ENCODE measurements at regions not wholly inside any gene's neighbourhood (a gene's known extent, or its start where the extent isn't known, plus 50 kb on each side); places are given as distances from the start of the nearest gene placed in this dataset.

DNA sequence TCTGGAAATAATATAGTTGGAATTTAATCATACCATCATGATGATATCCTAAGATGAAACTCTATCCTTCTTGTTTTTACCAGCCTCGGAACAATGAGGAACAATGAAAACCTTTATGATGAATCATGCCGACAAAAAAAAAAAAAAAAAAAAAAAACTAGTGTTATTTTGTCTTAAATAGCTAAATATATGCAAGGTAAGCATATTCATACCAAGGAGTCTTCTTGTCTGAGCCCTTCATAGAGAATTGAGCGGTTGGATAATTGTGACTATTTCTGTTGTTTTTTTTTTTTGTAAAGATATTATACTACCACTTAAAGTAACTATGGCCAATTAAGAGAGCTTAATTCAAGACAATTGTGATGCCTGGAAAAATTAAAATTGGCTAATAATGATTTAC is 244.0 kb upstream of the PCDH9 start:
- Histone ChIP-seq H3K4me2 (ENCODE audit: control insufficient read depth, extremely low read depth, insufficient read depth, low read depth, low read length) (no peak overlapping the region), H3K4me1 (ENCODE audit: control insufficient read depth, extremely low read depth, insufficient read depth, low read length) (no peaks in the 10 kb centered on the region), H3K36me3 (ENCODE audit: control insufficient read depth in 2 of 2, extremely low read depth in 1 of 2, insufficient read depth in 2 of 2, low read length in 2 of 2) (no peaks in the 10 kb centered on the region), H3K9ac (ENCODE audit: control insufficient read depth, extremely low read depth, insufficient read depth, low read length) (no peak overlapping the region), H2AFZ (ENCODE audit: control insufficient read depth, low read length) (no peak overlapping the region), H3K27ac (ENCODE audit: control insufficient read depth, insufficient read depth, low read length) (no peak overlapping the region), H3K9me1 (ENCODE audit: control insufficient read depth, extremely low read depth, insufficient read depth, low read length) (no peaks in the 10 kb centered on the region), H3K9me3 (ENCODE audit: control insufficient read depth, low read depth, low read length) (peaks cover 2% of the 10 kb centered on the region), H3K4me3 (ENCODE audit: control insufficient read depth in 2 of 3, extremely low read depth in 1 of 3, insufficient read depth in 2 of 3, low read depth in 1 of 3, low read length in 3 of 3) (no peak overlapping the region), H4K20me1 (ENCODE audit: control insufficient read depth, extremely low read depth, insufficient read depth, low read length) (no peaks in the 10 kb centered on the region), H3K79me2 (ENCODE audit: control insufficient read depth, insufficient read depth, low read length) (no peaks in the 10 kb centered on the region), H3K27me3 (ENCODE audit: control insufficient read depth, extremely low read depth, insufficient read depth, low read length) (no peaks in the 10 kb centered on the region)
- DNase-seq (ENCODE audit: low read depth, low spot score): no peak
- TF ChIP-seq EZH2 (IDR thresholded peaks at IDR 0.05; ENCODE audit: low read length) (no peak), CTCF (optimal IDR thresholded peaks at IDR 0.05 in 1 of 3, IDR thresholded peaks at IDR 0.05 in 1 of 3, conservative IDR thresholded peaks at IDR 0.05 in 1 of 3; ENCODE audit: extremely low read depth in 1 of 3, insufficient read depth in 2 of 3, low read length in 3 of 3) (no peak)
- dilution Hi-C loops (cut with MboI; ENCODE audit: extremely low pct_ligation_motif_present, low sequenced_read_pairs): no loop called here
- FAIRE-seq: no peak

- no peaks in the 10 kb centered on the region for H4K20me1 ChIP-seq (ENCODE audit: control insufficient read depth, extremely low read depth, insufficient read depth, low read length)
- dilution Hi-C loops (cut with MboI; ENCODE audit: extremely low pct_ligation_motif_present, low sequenced_read_pairs): no loop called here
- no peaks in the 10 kb centered on the region for H3K27me3 ChIP-seq (ENCODE audit: control insufficient read depth, extremely low read depth, insufficient read depth, low read length)
- H3K36me3 ChIP-seq (ENCODE audit: control insufficient read depth in 2 of 2, extremely low read depth in 1 of 2, insufficient read depth in 2 of 2, low read length in 2 of 2): no peaks in the 10 kb centered on the region
- H3K9ac ChIP-seq (ENCODE audit: control insufficient read depth, extremely low read depth, insufficient read depth, low read length): no peak overlapping the region
- H3K4me3 ChIP-seq (ENCODE audit: control insufficient read depth in 2 of 3, extremely low read depth in 1 of 3, insufficient read depth in 2 of 3, low read depth in 1 of 3, low read length in 3 of 3): no peak overlapping the region
- no peak overlapping the region for H2AFZ ChIP-seq (ENCODE audit: control insufficient read depth, low read length)
- no peak for TF ChIP-seq EZH2 (IDR thresholded peaks at IDR 0.05; ENCODE audit: low read length)
- no peak for TF ChIP-seq CTCF (optimal IDR thresholded peaks at IDR 0.05 in 1 of 3, IDR thresholded peaks at IDR 0.05 in 1 of 3, conservative IDR thresholded peaks at IDR 0.05 in 1 of 3; ENCODE audit: extremely low read depth in 1 of 3, insufficient read depth in 2 of 3, low read length in 3 of 3)
- DNase-seq (ENCODE audit: low read depth, low spot score): no peak
- no peaks in the 10 kb centered on the region for H3K4me1 ChIP-seq (ENCODE audit: control insufficient read depth, extremely low read depth, insufficient read depth, low read length)
- no peak overlapping the region for H3K27ac ChIP-seq (ENCODE audit: control insufficient read depth, insufficient read depth, low read length)
- no peaks in the 10 kb centered on the region for H3K9me1 ChIP-seq (ENCODE audit: control insufficient read depth, extremely low read depth, insufficient read depth, low read length)
- FAIRE-seq: no peak
- no peak overlapping the region for H3K4me2 ChIP-seq (ENCODE audit: control insufficient read depth, extremely low read depth, insufficient read depth, low read depth, low read length)
- peaks cover 2% of the 10 kb centered on the region for H3K9me3 ChIP-seq (ENCODE audit: control insufficient read depth, low read depth, low read length)
- no peaks in the 10 kb centered on the region for H3K79me2 ChIP-seq (ENCODE audit: control insufficient read depth, insufficient read depth, low read length)
Measured at GRCh38 chr13:67469623-67470022, 239.5 kb upstream of the PCDH9 start.

All from keratinocyte (primary cell).